ENCODE measurements at regions not wholly inside any gene's neighbourhood (a gene's known extent, or its start where the extent isn't known, plus 50 kb on each side); places are given as distances from the start of the nearest gene placed in this dataset.

GRCh38 chr2:105504459-105504858 is 105.6 kb upstream of the FHL2 start:
- Histone ChIP-seq H3K27me3 (ENCODE audit: control insufficient read depth, insufficient read depth, low read length, poor library complexity, severe bottlenecking) (no peaks in the 10 kb centered on the region), H3K27ac (ENCODE audit: low read depth, low read length) (no peak overlapping the region), H3K9me3 (ENCODE audit: control insufficient read depth, low read length) (no peaks in the 10 kb centered on the region), H3K9ac (ENCODE audit: extremely low read depth, low read length, poor library complexity, severe bottlenecking) (no peak overlapping the region), H3K36me3 (ENCODE audit: control insufficient read depth, insufficient read depth, low read length) (no peaks in the 10 kb centered on the region), H3K4me1 (ENCODE audit: control insufficient read depth, insufficient read depth, low read length) (peaks cover 7% of the 10 kb centered on the region), H3K4me3 (ENCODE audit: low read length) (no peak overlapping the region)
- no peaks in the 10 kb centered on the region for H3K27me3 Mint-ChIP-seq (ENCODE audit: insufficient read depth)
- no peak for DNase-seq
- no peak overlapping the region for H3K27ac Mint-ChIP-seq
- no peaks in the 10 kb centered on the region for H3K36me3 Mint-ChIP-seq (ENCODE audit: low read depth)
- no peak overlapping the region for H3K4me3 Mint-ChIP-seq
- H3K4me1 Mint-ChIP-seq, result peaks cover 14% of the 10 kb centered on the region
- H3K9me3 Mint-ChIP-seq, result peaks cover 7% of the 10 kb centered on the region
- TF ChIP-seq CTCF (conservative IDR thresholded peaks at IDR 0.05), result no peak

- no peak overlapping the region for H3K27ac ChIP-seq (ENCODE audit: low read depth, low read length)
- Mint-ChIP-seq H3K9me3 (peaks cover 7% of the 10 kb centered on the region), H3K4me1 (peaks cover 13% of the 10 kb centered on the region), H3K4me3 (no peak overlapping the region), H3K27me3 (ENCODE audit: insufficient read depth) (no peaks in the 10 kb centered on the region), H3K36me3 (ENCODE audit: low read depth) (no peaks in the 10 kb centered on the region), H3K27ac (no peak overlapping the region)
- 74% methylated on average over 2 of the region's 2 CpGs; no CpG with 5 or more reads in 1 of the 2 experiments for WGBS, 2 experiments (ENCODE audit: insufficient coverage in 1 of 2, insufficient read length in 1 of 2)
- no peak for TF ChIP-seq CTCF (conservative IDR thresholded peaks at IDR 0.05)
- DNase-seq, result no peak
- no peaks in the 10 kb centered on the region for H3K36me3 ChIP-seq (ENCODE audit: control insufficient read depth, insufficient read depth, low read length)
- H3K9ac ChIP-seq (ENCODE audit: extremely low read depth, low read length, poor library complexity, severe bottlenecking), result no peak overlapping the region
- H3K27me3 ChIP-seq (ENCODE audit: control insufficient read depth, insufficient read depth, low read length, poor library complexity, severe bottlenecking), result no peaks in the 10 kb centered on the region
- peaks cover 7% of the 10 kb centered on the region for H3K4me1 ChIP-seq (ENCODE audit: control insufficient read depth, insufficient read depth, low read length)
- no peak overlapping the region for H3K4me3 ChIP-seq (ENCODE audit: low read length)
- H3K9me3 ChIP-seq (ENCODE audit: control insufficient read depth, low read length), result no peaks in the 10 kb centered on the region
Measured at GRCh38 chr2:105502625-105503334, 103.9 kb upstream of the FHL2 start.

- H3K9me3 ChIP-seq (ENCODE audit: control insufficient read depth, low read length), result peaks cover 4% of the 10 kb centered on the region
- H3K4me3 ChIP-seq (ENCODE audit: low read length), result no peak overlapping the region
- Mint-ChIP-seq H3K4me3 (no peak overlapping the region), H3K4me1 (peaks cover 5% of the 10 kb centered on the region), H3K27me3 (ENCODE audit: insufficient read depth) (peaks cover 4% of the 10 kb centered on the region), H3K9me3 (peaks cover 13% of the 10 kb centered on the region), H3K27ac (no peak overlapping the region), H3K36me3 (ENCODE audit: low read depth) (no peaks in the 10 kb centered on the region)
- no peak overlapping the region for H3K9ac ChIP-seq (ENCODE audit: extremely low read depth, low read length, poor library complexity, severe bottlenecking)
- no peaks in the 10 kb centered on the region for H3K4me1 ChIP-seq (ENCODE audit: control insufficient read depth, insufficient read depth, low read length)
- no peak overlapping the region for H3K27ac ChIP-seq (ENCODE audit: low read depth, low read length)
- no peaks in the 10 kb centered on the region for H3K27me3 ChIP-seq (ENCODE audit: control insufficient read depth, insufficient read depth, low read length, poor library complexity, severe bottlenecking)
- DNase-seq, result no peak
- WGBS, 2 experiments (ENCODE audit: insufficient coverage in 1 of 2, insufficient read length in 1 of 2), result 90 to 91% methylated on average over 5 of the region's 5 CpGs
- no peak for TF ChIP-seq CTCF (conservative IDR thresholded peaks at IDR 0.05)
- no peaks in the 10 kb centered on the region for H3K36me3 ChIP-seq (ENCODE audit: control insufficient read depth, insufficient read depth, low read length)
Measured at GRCh38 chr2:105498281-105498846, 99.5 kb upstream of the FHL2 start.

Measured in endodermal cell (in vitro differentiated cells).